SW480 (cell line): ENCODE measurements at regions not wholly inside any gene's neighbourhood (a gene's known extent, or its start where the extent isn't known, plus 50 kb on each side); places are given as distances from the start of the nearest gene placed in this dataset.
"Not testable (repeated sequence)": the region's sequence is repeated elsewhere in the genome, so short reads cannot be mapped to it uniquely, and the experiment has no call there.

ENCODE experiments used
- DNase-seq: peaks from one replicate; pipeline ENCODE4 v3.0.0-alpha.2; 2016; ENCODE audit warnings: low spot score

- DNase-seq, result no peak
Observed at GRCh38 chr2:12879649-12880048, 162.9 kb downstream of the TRIB2 start.

DNA sequence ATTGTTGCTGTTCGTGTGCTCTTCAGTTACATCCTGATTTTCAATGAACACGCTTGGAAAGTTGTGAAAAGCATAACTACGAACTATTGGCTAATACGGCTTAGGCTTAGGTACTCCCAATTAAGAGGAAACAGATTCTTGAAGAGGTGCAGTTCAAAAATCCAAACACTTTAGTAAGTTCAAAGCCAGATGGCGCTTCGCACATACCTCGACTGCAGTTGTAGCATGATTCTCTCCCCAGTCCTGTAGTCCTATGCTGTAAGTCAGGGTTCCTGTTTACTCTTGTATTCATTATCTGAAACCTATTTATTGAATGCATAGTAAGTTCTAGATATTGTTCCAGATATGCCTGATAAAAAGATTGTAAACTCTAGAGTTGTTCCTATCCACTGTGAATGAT lies 165.2 kb downstream of the TRIB2 start:
- no peak for DNase-seq

DNA sequence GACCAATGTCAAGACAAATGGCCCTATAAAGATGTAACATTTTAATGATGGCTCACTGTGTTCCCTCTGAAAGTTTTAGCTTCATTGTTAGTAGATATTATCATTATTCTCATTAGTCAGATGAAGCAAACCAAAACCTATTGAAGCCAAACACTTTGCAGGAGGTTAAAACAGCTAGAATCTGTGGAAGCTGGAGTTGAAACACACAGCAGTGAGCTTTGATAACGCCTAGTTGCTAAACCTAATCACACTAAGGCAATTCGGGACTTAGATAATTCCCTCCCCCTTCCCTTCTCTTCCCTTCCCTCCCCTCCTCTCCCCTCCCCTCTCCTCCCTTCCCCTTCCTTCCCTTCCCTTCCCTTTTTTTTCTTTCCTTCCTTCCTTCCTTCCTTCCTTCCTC lies 165.7 kb downstream of the TRIB2 start:
- DNase-seq, result no peak

DNA sequence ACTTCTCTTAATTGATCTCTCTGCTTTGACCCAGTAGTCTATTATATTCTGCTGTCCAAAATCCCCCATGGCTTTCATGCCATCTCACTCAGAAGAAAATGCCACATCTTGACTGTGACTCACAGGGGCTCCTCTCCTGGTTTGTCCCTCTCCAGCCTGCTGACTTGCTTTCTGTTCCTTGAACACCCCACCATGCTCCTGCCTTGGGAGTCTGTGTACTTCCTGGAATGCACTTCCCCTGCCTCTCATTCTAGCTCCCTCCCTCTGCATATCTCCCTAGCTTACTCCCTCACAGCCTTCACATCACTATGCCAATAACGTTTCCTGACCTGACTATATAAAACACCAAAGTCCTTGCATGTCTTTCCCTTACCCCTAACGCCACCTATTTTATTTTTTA lies 167.2 kb downstream of the TRIB2 start:
- no peak for DNase-seq

DNA sequence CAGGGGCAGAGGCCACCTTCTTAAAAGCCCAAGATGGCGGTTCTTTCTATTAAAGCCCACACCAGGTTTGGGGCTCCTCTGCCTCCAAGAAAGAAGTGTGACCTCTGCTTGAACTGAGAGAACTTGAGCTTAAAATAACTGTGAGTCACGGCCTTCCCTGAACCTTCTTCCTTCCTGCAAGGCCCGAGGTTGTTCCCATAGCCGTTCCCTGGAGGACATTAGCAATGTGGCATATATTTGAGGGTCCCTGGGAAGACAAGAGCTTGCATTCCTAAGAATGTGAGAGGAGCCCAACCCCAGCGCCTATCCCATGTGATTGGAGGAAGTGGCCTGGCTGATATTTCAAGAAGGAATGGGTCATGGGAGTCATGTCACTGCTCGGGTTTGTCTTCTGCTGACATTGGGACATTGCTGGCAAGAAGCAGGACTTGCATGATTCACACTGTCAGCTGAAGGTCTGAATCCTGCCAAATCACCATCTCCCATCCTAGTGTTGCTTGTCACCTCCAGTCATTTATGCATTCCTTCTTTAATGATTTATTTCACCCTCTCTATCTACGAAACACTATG lies 168.1 kb downstream of the TRIB2 start:
- no peak for DNase-seq

DNA sequence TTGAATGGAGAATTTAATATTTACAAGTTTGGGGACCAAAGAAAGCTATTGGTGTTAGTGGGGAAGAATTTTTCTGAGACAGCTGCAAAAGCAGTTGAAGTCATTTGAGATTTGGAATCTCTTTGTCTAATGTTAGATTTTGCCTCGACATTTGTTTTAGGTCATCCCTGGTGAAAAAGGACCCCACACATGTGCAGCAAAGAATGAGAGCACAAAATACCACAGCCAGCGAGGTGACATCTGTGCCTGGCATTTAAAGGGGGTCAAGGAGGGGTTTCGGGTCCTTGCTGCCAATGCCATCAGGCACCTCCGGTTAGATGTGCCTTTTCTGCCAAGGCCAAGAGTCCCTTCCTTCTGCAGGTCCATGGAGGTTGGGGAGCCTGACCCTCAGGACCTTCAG lies 173.3 kb downstream of the TRIB2 start:
- no peak for DNase-seq

GRCh38 chr2:12890481-12890991 lies 173.8 kb downstream of the TRIB2 start:
- DNase-seq, result no peak

- no peak for DNase-seq
Observed at GRCh38 chr2:12895017-12895416, 178.3 kb downstream of the TRIB2 start.

- no peak for DNase-seq
Observed at GRCh38 chr2:12896318-12896982, 179.7 kb downstream of the TRIB2 start.

- no peak for DNase-seq
Observed at GRCh38 chr2:12897181-12897580, 180.4 kb downstream of the TRIB2 start.

DNA sequence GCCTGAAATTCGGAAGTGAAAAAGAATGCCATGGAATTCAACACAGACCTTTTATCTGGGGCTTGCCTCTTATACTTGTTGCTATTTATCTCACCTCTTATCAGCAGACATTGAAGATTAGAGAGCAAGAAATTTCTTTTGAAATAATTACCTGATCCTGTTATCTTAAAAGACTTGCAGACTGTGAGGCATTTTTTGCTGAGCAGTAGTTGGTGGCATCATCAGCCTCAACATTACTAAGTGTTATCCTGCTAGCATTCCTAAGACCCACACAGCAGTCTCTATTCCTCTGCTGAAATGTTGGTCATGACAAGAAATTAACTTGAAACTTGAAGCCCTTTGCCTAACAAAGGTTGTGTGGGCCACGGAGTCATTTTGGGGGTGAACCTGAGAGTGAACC lies 186.5 kb downstream of the TRIB2 start:
- DNase-seq, result no peak

GRCh38 chr2:12910431-12910830 lies 193.7 kb downstream of the TRIB2 start:
- DNase-seq, result no peak

GRCh38 chr2:12915787-12916186 lies 199.1 kb downstream of the TRIB2 start:
- DNase-seq, result no peak

GRCh38 chr2:12918138-12918834 lies 201.6 kb downstream of the TRIB2 start:
- DNase-seq, result no peak

DNA sequence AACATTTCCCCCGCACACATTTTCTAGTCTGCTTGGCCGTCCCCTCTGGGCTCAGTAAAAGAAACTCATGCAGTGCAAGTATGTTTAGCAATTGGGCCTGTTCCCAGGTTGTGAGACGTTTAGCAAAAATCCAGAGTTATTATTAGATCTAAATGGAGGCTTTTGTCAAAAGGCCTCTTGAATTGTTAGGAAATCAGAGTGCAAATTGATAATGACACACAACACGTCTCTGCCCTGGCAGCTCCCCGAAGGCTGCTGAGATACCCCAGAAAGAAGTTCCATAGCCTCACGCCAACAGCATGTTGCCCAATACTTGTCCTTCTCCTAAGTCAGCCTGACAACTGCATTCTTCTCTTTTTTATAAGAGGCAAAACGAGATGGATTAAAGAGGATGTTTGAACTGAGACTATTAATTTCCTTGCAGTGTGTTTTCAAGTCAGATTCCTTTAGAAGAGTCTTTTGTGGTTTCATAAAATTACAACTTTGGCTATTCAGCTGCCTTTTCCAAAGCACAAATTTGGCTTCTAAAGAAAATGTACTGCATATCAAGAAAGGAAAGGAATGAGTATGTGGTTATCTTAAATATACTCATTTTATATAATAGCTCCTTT lies 202.2 kb downstream of the TRIB2 start:
- no peak for DNase-seq

- DNase-seq, result no peak
Observed at GRCh38 chr2:12921321-12921720, 204.6 kb downstream of the TRIB2 start.

DNA sequence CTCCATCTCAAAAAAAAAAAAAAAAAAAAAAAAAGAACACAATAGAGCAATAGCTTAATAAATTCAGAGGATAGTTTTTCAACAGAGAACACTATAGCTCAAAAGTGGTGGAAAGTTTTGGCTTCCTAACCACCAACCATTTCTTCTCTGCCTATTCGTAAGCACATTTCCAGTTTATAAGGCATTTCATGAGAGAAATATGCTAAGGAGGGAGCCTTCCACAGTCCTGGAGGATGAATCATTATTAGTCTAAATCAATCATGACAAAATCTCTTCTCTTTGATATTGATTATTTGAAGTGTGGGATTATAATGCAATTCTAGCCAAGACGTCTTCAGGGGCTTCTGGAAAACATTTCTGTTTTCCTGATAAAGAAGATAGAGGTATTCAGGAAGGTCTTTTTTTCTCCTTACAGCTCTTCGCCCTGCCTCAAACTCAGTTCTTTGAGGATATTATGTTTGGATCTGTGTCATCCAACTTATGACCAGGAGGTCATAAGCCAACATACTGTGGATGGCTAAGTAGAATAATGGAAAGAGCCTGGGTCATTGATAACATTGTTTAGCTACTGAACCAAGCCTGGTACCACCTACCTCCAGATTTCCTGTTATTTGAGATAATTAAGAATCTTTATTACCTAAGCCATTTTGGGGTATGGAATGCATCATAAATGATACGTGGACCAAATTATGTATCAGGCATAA lies 207.3 kb downstream of the TRIB2 start:
- DNase-seq, result no peak

- not testable (repeated sequence) for DNase-seq
Observed at GRCh38 chr2:12926641-12927040, 209.9 kb downstream of the TRIB2 start.

DNA sequence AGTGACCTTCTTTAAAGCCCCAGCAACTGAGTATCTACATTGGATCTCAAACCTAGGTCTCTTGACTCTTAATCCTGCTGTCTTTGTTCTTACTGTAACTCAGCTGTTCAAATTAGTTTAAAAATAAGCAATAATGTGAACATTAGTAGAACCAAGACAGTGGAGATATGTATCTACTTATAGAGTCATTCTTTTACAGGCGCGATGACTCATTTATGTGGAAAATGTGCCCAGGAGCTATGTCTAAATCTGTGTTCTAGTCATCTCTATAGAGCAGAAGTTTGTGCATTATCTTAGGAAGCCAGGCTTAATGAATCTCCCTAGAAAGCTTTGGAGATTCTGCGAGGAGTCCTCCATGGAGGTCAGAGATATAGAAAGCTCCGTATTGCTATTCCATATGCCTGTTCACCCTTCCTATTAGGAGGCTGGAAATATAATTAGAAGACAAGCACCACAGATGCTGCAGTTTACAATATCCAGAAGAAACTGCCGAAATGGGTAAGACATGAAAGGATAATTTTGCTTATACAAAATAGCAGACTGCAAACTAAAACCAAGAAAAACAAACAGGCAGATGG lies 211.6 kb downstream of the TRIB2 start:
- no peak for DNase-seq

DNA sequence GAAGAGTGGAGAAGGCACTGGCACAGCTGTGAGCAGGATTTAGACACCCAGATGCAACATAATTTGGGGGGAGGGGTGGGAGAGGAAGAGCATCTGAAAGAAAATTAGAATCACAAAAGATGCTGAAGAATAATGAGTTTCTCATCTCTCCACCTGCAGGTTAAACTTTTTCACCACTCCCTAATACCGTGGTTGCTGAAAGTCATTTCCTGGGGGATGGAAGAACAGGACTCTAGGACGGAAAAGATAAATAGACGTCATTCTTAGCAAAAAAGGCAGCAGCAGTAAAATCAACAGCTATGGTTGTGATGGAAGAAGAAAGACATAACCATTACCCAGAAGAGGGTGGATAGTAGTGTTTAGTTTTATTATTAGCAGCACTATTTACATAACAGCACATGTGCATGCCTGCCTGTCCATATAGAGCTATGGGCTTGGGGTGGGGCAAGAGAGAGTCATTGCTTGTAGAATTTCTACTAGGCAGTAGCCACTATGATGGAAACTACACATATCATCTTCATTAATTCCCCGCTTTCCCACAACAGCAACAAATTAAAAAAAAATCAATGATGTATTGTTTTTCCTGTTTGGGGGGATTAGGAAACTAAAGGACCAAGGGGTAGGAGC lies 212.2 kb downstream of the TRIB2 start:
- peak; percentile 7 for DNase-seq

DNA sequence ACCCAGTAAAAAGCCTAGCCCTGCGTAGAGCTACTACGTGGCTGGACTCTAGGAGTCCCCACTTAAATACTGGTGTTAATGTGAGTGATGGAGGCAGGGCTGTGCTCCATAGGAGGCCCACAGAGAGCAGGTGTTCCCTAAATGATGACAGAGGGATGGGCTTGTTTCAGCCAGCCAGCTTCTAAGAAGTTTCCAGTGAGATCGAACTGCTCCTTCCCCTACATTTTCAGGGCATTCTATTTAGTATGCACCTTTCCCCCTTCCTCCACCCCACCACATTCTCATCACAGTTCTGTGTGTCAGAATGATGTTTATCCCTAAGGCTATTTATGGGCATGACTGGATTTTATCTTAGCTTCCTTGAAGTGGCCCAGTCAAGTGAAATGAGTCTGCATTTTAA lies 213.0 kb downstream of the TRIB2 start:
- DNase-seq, result no peak

DNA sequence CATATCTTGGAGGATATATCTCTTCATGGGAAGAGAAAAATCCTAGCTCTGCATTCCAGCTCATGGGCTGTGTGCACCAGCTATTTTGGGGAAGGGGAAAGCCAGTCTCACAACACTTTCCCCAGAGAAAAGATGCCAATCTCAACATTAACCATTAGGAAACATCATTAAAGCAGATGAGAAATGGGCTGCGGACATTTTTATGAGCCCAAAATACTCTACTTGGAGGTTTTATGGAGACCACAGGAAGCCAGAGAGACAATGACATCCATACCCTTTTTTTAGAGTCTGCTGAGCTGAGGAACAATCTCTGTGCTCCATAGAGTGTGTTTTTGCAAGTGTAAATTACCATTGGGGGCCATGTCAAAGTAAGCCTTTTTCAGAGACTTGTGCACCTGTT lies 213.7 kb downstream of the TRIB2 start:
- DNase-seq, result no peak
